ENCODE measurements at regions not wholly inside any gene's neighbourhood (a gene's known extent, or its start where the extent isn't known, plus 50 kb on each side); places are given as distances from the start of the nearest gene placed in this dataset.

DNA sequence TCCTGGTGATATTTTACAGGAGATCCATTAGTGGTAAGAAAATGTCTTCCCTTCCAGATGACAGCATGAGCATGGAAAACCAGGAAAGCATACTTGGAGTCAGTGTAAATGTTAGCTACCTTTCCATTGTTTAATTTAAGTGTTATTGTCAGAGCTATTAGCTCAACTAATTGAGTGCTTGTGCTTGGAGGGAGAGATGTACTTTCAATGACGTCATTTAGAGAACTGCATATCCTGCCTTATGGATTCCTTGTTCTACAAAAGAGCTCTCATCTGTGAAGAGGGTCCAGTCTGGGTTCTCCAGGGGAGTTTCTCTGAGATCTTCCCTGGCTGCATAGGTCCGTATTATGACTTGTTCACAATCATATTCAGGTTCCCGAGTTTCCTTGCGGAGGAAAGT is 687.2 kb downstream of the TBL1XR1 start:
- H3K9me3 ChIP-seq (ENCODE audit: control insufficient read depth, low read length) = peaks cover 8% of the 10 kb centered on the region
- ATAC-seq (ENCODE audit: low FRiP score) (no peak), DNase-seq (no peak)
- no peak overlapping the region for H3K4me3 ChIP-seq (ENCODE audit: low read length in 2 of 2)
- WGBS, 2 donors = 96% methylated on average over 4 of the region's 4 CpGs
- no peaks in the 10 kb centered on the region for H3K27me3 ChIP-seq (ENCODE audit: control insufficient read depth in 1 of 2, insufficient read depth in 2 of 2, low read length in 1 of 2)
- no peaks in the 10 kb centered on the region for H3K4me1 ChIP-seq (ENCODE audit: control insufficient read depth in 1 of 2, insufficient read depth in 2 of 2, low read length in 2 of 2)
- intact Hi-C loops (cut with DNase I) = loop anchor here in 1 of 2 donors (5.0 kb wide), 1 partner anchor 427 kb away; no protein-coding TSS in a partner anchor
- no peak overlapping the region for H3K27ac ChIP-seq (ENCODE audit: low read depth in 1 of 2, low read length in 2 of 2)
- no peaks in the 10 kb centered on the region for H3K36me3 ChIP-seq (ENCODE audit: control insufficient read depth in 1 of 2, insufficient read depth in 2 of 2, low read length in 1 of 2)

DNA sequence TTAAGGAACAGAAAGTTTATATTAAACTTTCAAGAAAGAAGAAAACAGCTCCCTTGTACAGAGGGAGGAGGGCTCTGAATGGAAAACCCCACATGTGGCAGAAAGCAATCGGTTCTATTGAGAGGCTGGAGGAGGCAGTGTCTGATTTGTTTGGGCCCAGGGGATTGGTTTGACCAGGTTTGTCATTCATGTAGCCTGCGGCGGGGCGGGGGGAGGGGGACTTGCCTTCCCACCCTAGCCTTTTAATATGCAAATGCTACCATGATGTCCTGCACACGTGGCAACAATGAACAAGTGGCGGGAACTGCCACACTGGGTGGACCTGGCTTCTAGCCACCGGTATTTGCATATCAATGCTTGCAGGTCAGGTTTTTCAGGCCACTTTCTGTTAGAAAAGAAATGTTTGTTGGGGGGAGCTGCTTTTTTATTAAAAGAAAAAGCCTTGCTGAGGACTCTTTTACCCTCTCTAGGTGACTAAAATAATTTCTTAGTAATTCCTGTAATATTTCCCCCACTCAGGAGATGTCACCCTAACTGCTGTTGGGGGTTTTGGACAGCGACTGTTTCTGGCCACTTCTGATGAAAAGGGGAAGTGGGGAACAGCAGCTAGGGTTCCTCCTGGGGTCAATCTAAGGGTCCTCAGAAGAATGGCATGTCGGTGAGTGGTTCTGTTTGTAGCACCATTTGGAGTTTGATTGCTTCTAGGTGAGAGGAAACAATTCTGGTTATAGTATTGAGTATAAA is 691.2 kb downstream of the TBL1XR1 start:
- Histone ChIP-seq H3K36me3 (ENCODE audit: control insufficient read depth in 1 of 2, insufficient read depth in 2 of 2, low read length in 1 of 2) (no peaks in the 10 kb centered on the region), H3K27ac (ENCODE audit: low read depth in 1 of 2, low read length in 2 of 2) (no peak overlapping the region), H3K27me3 (ENCODE audit: control insufficient read depth in 1 of 2, insufficient read depth in 2 of 2, low read length in 1 of 2) (no peaks in the 10 kb centered on the region), H3K4me1 (ENCODE audit: control insufficient read depth in 1 of 2, insufficient read depth in 2 of 2, low read length in 2 of 2) (no peaks in the 10 kb centered on the region), H3K4me3 (ENCODE audit: low read length in 2 of 2) (no peak overlapping the region), H3K9me3 (ENCODE audit: control insufficient read depth, low read length) (peaks cover 3% of the 10 kb centered on the region)
- 83 to 86% methylated on average over 9 of the region's 9 CpGs for WGBS, 2 donors
- intact Hi-C loops (cut with DNase I) = no loop called here
- no peak for ATAC-seq (ENCODE audit: low FRiP score)
- no peak for DNase-seq

DNA sequence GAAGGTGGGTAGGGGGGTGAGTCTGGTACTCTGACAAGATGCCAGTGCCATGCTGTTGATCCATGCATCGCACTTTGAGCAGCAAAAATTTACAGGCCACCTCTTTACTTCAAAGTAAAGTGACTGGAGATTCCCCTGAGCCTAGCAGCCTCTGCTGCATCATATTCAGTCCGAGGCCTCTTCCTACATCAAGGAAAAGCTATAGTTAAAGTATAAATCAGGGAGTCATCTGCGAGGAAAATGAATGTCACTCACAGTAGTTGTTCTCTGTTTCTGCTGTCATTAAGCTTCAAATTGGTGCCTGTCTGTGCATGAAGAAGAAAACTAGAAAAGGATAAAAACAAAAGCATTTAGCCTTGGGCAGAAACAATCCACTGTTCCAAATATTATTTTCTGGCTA is 706.2 kb downstream of the TBL1XR1 start:
- 84 to 87% methylated on average over 3 of the region's 3 CpGs for WGBS, 2 donors
- DNase-seq (no peak), ATAC-seq (ENCODE audit: low FRiP score) (no peak)
- Histone ChIP-seq H3K27ac (ENCODE audit: low read depth in 1 of 2, low read length in 2 of 2) (no peak overlapping the region), H3K36me3 (ENCODE audit: control insufficient read depth in 1 of 2, insufficient read depth in 2 of 2, low read length in 1 of 2) (no peaks in the 10 kb centered on the region), H3K4me3 (ENCODE audit: low read length in 2 of 2) (no peak overlapping the region), H3K9me3 (ENCODE audit: control insufficient read depth, low read length) (no peaks in the 10 kb centered on the region), H3K4me1 (ENCODE audit: control insufficient read depth in 1 of 2, insufficient read depth in 2 of 2, low read length in 2 of 2) (no peaks in the 10 kb centered on the region), H3K27me3 (ENCODE audit: control insufficient read depth in 1 of 2, insufficient read depth in 2 of 2, low read length in 1 of 2) (no peaks in the 10 kb centered on the region)
- intact Hi-C loops (cut with DNase I) = no loop called here

DNA sequence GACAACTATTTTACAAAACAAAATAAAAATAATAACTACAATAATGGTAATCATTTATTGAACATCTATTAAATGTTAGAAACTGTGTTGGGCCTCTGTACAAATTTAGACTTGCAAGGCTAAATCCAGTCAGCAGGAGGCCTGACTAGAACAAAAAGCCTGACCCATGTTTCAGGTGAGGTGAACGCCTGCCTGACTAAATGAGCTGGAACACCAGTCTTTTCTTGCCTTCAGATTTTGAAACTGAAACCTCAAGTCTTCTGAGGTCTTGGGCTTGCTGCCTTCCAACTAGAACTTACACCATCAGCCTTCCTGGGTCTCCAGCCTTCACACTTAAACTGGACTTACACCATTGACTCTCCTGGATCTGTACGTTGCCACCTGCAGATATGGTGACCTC is 706.9 kb downstream of the TBL1XR1 start:
- H3K27me3 ChIP-seq (ENCODE audit: control insufficient read depth in 1 of 2, insufficient read depth in 2 of 2, low read length in 1 of 2) = no peaks in the 10 kb centered on the region
- H3K27ac ChIP-seq (ENCODE audit: low read depth in 1 of 2, low read length in 2 of 2) = no peak overlapping the region
- H3K4me3 ChIP-seq (ENCODE audit: low read length in 2 of 2) = no peak overlapping the region
- H3K9me3 ChIP-seq (ENCODE audit: control insufficient read depth, low read length) = no peaks in the 10 kb centered on the region
- intact Hi-C loops (cut with DNase I) = no loop called here
- H3K4me1 ChIP-seq (ENCODE audit: control insufficient read depth in 1 of 2, insufficient read depth in 2 of 2, low read length in 2 of 2) = no peaks in the 10 kb centered on the region
- H3K36me3 ChIP-seq (ENCODE audit: control insufficient read depth in 1 of 2, insufficient read depth in 2 of 2, low read length in 1 of 2) = no peaks in the 10 kb centered on the region
- no peak for DNase-seq
- no peak for ATAC-seq (ENCODE audit: low FRiP score)
- WGBS, 2 donors = 95 to 98% methylated on average over 2 of the region's 2 CpGs

DNA sequence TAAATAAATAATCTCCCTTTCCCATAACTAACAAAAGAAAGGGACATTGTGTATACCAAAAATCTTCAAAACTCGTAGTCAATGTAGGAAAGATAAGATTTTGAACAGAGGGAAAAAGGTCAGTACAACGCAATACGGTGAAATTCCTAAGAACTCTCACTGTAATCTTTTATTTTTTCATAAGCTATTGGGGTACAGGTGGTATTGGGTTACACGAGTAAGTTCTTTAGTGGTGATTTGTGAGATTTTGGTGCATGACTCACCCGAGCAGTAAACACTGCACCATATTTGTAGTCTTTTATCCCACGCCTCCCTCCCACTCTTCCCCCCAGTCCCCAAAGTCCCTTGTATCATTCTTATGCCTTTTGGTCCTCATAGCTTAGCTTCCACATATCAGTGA is 718.0 kb downstream of the TBL1XR1 start:
- H3K36me3 ChIP-seq (ENCODE audit: control insufficient read depth in 1 of 2, insufficient read depth in 2 of 2, low read length in 1 of 2) = no peaks in the 10 kb centered on the region
- ATAC-seq (ENCODE audit: low FRiP score) (no peak), DNase-seq (no peak)
- no peaks in the 10 kb centered on the region for H3K4me1 ChIP-seq (ENCODE audit: control insufficient read depth in 1 of 2, insufficient read depth in 2 of 2, low read length in 2 of 2)
- H3K27me3 ChIP-seq (ENCODE audit: control insufficient read depth in 1 of 2, insufficient read depth in 2 of 2, low read length in 1 of 2) = no peaks in the 10 kb centered on the region
- H3K4me3 ChIP-seq (ENCODE audit: low read length in 2 of 2) = no peak overlapping the region
- intact Hi-C loops (cut with DNase I) = no loop called here
- H3K27ac ChIP-seq (ENCODE audit: low read depth in 1 of 2, low read length in 2 of 2) = no peak overlapping the region
- WGBS, 2 donors = 79 to 85% methylated on average over 6 of the region's 6 CpGs
- H3K9me3 ChIP-seq (ENCODE audit: control insufficient read depth, low read length) = no peaks in the 10 kb centered on the region

DNA sequence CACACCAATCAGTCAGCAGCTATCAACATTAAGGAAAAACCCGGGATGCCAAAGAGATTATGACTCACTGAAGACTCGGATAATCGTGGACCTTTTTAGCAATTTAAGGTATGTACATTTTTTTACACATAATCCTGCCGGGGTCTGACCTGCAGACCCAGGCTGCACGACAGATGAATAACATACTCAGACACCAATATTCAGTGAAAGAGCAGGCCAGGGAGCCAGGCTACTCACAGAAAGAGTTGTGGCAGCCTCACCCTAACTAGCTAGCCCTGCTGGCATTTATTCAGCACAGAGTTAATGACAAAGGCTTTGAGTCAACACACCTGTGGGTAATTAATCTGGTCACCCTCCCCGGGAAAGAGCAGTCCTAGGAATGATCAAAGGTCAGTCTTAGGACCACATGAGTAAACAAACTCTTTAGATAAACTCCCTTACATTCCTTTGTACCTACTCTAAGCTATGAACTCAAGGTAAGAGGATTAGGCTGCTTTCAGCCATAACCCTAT is 727.5 kb downstream of the TBL1XR1 start:
- ATAC-seq (ENCODE audit: low FRiP score) = no peak
- DNase-seq = no peak

DNA sequence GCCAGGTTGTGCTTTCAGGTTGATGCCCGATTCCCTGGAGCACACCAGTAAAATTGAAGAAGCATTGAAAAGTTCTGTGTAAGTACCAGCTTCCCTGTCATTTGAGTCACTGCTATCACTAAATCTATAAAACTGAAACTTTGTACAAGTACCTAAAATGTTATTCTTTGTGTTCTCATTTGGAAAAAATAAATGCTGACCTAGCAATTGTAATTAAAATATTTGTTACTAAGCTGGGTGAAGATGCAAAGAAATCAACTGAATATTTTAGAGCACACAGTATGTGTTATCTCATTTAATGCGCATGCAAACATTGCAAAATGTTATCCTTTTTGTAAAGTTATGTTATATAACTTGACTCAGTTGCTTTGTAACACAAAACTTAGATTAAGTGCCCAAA is 733.7 kb downstream of the TBL1XR1 start:
- H3K27me3 ChIP-seq (ENCODE audit: control insufficient read depth in 1 of 2, insufficient read depth in 2 of 2, low read length in 1 of 2) = no peaks in the 10 kb centered on the region
- H3K9me3 ChIP-seq (ENCODE audit: control insufficient read depth, low read length) = no peaks in the 10 kb centered on the region
- H3K4me1 ChIP-seq (ENCODE audit: control insufficient read depth in 1 of 2, insufficient read depth in 2 of 2, low read length in 2 of 2) = no peaks in the 10 kb centered on the region
- H3K4me3 ChIP-seq (ENCODE audit: low read length in 2 of 2) = no peak overlapping the region
- DNase-seq (no peak), ATAC-seq (ENCODE audit: low FRiP score) (no peak)
- no peaks in the 10 kb centered on the region for H3K36me3 ChIP-seq (ENCODE audit: control insufficient read depth in 1 of 2, insufficient read depth in 2 of 2, low read length in 1 of 2)
- no peak overlapping the region for H3K27ac ChIP-seq (ENCODE audit: low read depth in 1 of 2, low read length in 2 of 2)
- intact Hi-C loops (cut with DNase I) = no loop called here
- 48 to 78% methylated on average over 2 of the region's 2 CpGs for WGBS, 2 donors

More for the DNA sequence above, 727.5 kb downstream of the TBL1XR1 start:
- WGBS, 2 donors = 17 to 41% methylated on average over 6 of the region's 6 CpGs
- no peak overlapping the region for H3K4me3 ChIP-seq (ENCODE audit: low read length in 2 of 2)
- H3K36me3 ChIP-seq (ENCODE audit: control insufficient read depth in 1 of 2, insufficient read depth in 2 of 2, low read length in 1 of 2) = no peaks in the 10 kb centered on the region
- intact Hi-C loops (cut with DNase I) = no loop called here
- H3K9me3 ChIP-seq (ENCODE audit: control insufficient read depth, low read length) = no peaks in the 10 kb centered on the region
- H3K4me1 ChIP-seq (ENCODE audit: control insufficient read depth in 1 of 2, insufficient read depth in 2 of 2, low read length in 2 of 2) = no peaks in the 10 kb centered on the region
- no peaks in the 10 kb centered on the region for H3K27me3 ChIP-seq (ENCODE audit: control insufficient read depth in 1 of 2, insufficient read depth in 2 of 2, low read length in 1 of 2)
- no peak overlapping the region for H3K27ac ChIP-seq (ENCODE audit: low read depth in 1 of 2, low read length in 2 of 2)

DNA sequence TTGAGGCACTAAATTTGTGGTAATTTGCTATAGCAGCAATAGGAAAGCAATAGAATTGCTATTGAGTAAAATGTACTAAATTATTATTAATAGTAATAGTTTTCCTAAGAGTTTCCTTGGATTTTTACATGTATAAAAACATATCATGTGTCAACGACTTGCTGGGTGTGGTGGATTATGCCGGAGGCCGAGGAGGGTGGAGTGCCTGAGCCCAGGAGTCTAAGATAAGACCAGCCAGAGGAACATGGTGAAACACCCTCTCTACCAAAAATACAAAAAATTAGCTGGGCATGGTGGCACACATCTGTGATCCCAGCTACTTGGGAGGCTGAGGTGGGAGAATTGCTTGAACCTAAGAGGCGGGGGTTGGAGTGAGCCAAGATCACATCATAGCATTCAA is 749.9 kb downstream of the TBL1XR1 start:
- DNase-seq = no peak
- intact Hi-C loops (cut with DNase I) = no loop called here
- Histone ChIP-seq H3K36me3 (ENCODE audit: control insufficient read depth in 1 of 2, insufficient read depth in 2 of 2, low read length in 1 of 2) (no peaks in the 10 kb centered on the region), H3K4me1 (ENCODE audit: control insufficient read depth in 1 of 2, insufficient read depth in 2 of 2, low read length in 2 of 2) (no peaks in the 10 kb centered on the region), H3K4me3 (ENCODE audit: low read length in 2 of 2) (no peak overlapping the region), H3K27me3 (ENCODE audit: control insufficient read depth in 1 of 2, insufficient read depth in 2 of 2, low read length in 1 of 2) (no peaks in the 10 kb centered on the region), H3K27ac (ENCODE audit: low read depth in 1 of 2, low read length in 2 of 2) (no peak overlapping the region), H3K9me3 (ENCODE audit: control insufficient read depth, low read length) (peaks cover 1% of the 10 kb centered on the region)
- no peak for ATAC-seq (ENCODE audit: low FRiP score)
- WGBS, 2 donors = 88 to 92% methylated on average over 4 of the region's 4 CpGs

DNA sequence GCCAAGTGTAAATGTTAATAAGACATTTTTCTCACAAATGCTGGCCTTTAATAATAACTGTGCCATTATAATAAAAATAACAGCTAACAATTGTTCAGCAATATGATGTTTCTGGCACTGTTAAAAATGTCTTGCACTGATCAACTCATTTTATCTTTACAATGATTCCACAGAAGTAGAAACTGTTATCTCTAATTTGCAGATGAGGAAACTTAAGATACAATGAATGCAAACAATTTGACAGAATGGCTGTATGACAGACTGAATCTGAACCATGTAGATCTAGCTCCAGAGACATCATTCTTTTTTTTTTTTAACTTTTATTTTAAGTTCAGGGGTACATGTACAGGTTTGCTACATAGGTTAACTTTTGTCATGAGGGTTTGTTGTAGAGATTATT is 755.0 kb downstream of the TBL1XR1 start:
- Histone ChIP-seq H3K4me1 (ENCODE audit: control insufficient read depth in 1 of 2, insufficient read depth in 2 of 2, low read length in 2 of 2) (no peaks in the 10 kb centered on the region), H3K36me3 (ENCODE audit: control insufficient read depth in 1 of 2, insufficient read depth in 2 of 2, low read length in 1 of 2) (no peaks in the 10 kb centered on the region), H3K27me3 (ENCODE audit: control insufficient read depth in 1 of 2, insufficient read depth in 2 of 2, low read length in 1 of 2) (no peaks in the 10 kb centered on the region), H3K27ac (ENCODE audit: low read depth in 1 of 2, low read length in 2 of 2) (no peak overlapping the region), H3K9me3 (ENCODE audit: control insufficient read depth, low read length) (peaks cover 1% of the 10 kb centered on the region), H3K4me3 (ENCODE audit: low read length in 2 of 2) (no peak overlapping the region)
- DNase-seq = no peak
- intact Hi-C loops (cut with DNase I) = no loop called here
- ATAC-seq (ENCODE audit: low FRiP score) = no peak

All from aorta (tissue), 5 donors.